Panc1 (cell line): ENCODE measurements at regions not wholly inside any gene's neighbourhood (a gene's known extent, or its start where the extent isn't known, plus 50 kb on each side); places are given as distances from the start of the nearest gene placed in this dataset.

ENCODE experiments used
- POLR2AphosphoS5 ChIP-seq: IDR thresholded peaks from 2 replicates; pipeline ENCODE4 v1.6.1; 2012; ENCODE audit warnings: mild to moderate bottlenecking, low read depth, low read length, moderate library complexity
- SIN3A ChIP-seq: IDR thresholded peaks from 2 replicates; pipeline ENCODE4 v1.6.1; 2012; ENCODE audit warnings: low read depth, mild to moderate bottlenecking, low read length, moderate library complexity, borderline replicate concordance; ENCODE audit not compliant: insufficient read depth
- TCF7L2 ChIP-seq: IDR thresholded peaks from 2 replicates; pipeline ENCODE4 v1.6.1; 2011; ENCODE audit warnings: mild to moderate bottlenecking, low read depth, low read length, inconsistent platforms
- TF ChIP-seq, protein P1 (sequence below): fragments of 450-650 bp; IDR thresholded peaks from 2 replicates; pipeline ENCODE4 v1.5.1; 2017; ENCODE audit warnings: mild to moderate bottlenecking
- TF ChIP-seq, protein P2 (sequence below), 2 experiments: IDR thresholded peaks; 2 replicates each; pipeline ENCODE4 v1.6.1; 2011 to 2012; ENCODE audit warnings: low read depth in 2 of 2, control low read depth in 1 of 2, low read length in 1 of 2, mild to moderate bottlenecking in 1 of 2, moderate library complexity in 1 of 2; ENCODE audit not compliant: insufficient read depth in 1 of 2

DNA sequence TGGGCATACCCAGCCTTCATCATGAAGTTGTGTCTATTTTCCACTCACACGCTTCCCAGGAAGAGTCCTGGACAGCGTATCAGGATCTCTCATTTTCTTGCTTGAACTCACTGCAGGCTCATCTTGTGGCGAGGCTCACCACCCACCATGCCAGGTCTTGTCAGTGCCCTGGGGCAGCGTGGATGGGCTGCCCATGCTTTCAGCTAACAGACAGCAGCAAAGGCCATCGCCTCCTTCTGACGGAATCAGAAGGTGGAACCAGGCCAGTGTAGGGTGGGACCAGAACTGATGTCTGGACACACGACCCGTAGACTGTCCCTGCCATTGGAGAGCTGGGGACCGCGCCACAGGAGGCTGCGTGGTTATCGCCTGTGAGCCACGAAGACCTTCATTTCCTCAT, 169.4 kb downstream of the FOXL1 start:
- TF ChIP-seq POLR2AphosphoS5 (no peak), SIN3A (no peak), TCF7L2 (no peak)
- TF ChIP-seq, protein P1, sequence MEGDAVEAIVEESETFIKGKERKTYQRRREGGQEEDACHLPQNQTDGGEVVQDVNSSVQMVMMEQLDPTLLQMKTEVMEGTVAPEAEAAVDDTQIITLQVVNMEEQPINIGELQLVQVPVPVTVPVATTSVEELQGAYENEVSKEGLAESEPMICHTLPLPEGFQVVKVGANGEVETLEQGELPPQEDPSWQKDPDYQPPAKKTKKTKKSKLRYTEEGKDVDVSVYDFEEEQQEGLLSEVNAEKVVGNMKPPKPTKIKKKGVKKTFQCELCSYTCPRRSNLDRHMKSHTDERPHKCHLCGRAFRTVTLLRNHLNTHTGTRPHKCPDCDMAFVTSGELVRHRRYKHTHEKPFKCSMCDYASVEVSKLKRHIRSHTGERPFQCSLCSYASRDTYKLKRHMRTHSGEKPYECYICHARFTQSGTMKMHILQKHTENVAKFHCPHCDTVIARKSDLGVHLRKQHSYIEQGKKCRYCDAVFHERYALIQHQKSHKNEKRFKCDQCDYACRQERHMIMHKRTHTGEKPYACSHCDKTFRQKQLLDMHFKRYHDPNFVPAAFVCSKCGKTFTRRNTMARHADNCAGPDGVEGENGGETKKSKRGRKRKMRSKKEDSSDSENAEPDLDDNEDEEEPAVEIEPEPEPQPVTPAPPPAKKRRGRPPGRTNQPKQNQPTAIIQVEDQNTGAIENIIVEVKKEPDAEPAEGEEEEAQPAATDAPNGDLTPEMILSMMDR: no peak
- TF ChIP-seq, protein P2, sequence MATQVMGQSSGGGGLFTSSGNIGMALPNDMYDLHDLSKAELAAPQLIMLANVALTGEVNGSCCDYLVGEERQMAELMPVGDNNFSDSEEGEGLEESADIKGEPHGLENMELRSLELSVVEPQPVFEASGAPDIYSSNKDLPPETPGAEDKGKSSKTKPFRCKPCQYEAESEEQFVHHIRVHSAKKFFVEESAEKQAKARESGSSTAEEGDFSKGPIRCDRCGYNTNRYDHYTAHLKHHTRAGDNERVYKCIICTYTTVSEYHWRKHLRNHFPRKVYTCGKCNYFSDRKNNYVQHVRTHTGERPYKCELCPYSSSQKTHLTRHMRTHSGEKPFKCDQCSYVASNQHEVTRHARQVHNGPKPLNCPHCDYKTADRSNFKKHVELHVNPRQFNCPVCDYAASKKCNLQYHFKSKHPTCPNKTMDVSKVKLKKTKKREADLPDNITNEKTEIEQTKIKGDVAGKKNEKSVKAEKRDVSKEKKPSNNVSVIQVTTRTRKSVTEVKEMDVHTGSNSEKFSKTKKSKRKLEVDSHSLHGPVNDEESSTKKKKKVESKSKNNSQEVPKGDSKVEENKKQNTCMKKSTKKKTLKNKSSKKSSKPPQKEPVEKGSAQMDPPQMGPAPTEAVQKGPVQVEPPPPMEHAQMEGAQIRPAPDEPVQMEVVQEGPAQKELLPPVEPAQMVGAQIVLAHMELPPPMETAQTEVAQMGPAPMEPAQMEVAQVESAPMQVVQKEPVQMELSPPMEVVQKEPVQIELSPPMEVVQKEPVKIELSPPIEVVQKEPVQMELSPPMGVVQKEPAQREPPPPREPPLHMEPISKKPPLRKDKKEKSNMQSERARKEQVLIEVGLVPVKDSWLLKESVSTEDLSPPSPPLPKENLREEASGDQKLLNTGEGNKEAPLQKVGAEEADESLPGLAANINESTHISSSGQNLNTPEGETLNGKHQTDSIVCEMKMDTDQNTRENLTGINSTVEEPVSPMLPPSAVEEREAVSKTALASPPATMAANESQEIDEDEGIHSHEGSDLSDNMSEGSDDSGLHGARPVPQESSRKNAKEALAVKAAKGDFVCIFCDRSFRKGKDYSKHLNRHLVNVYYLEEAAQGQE (IDR thresholded peaks at IDR 0.05; ENCODE audit: insufficient read depth in 1 of 2, low read depth in 2 of 2, low read length in 1 of 2): no peak
